Choroid plexus epithelial cell (primary cell): ENCODE measurements at regions not wholly inside any gene's neighbourhood (a gene's known extent, or its start where the extent isn't known, plus 50 kb on each side); places are given as distances from the start of the nearest gene placed in this dataset.
"Not testable (repeated sequence)": the region's sequence is repeated elsewhere in the genome, so short reads cannot be mapped to it uniquely, and the experiment has no call there.

ENCODE experiments used
- DNase-seq: peaks from one replicate; pipeline ENCODE4 v3.0.0-alpha.2; 2010; ENCODE audit warnings: low read depth
- H3K4me3 ChIP-seq: 2 replicates; pipeline ENCODE4 v1.5.1; 2011; ENCODE audit warnings: low read depth, mild to moderate bottlenecking, control low read depth, low read length, moderate library complexity
- TF ChIP-seq, protein P1 (sequence below): conservative IDR thresholded peaks from 2 replicates; pipeline ENCODE4 v1.5.1; 2011; ENCODE audit warnings: low read depth, mild to moderate bottlenecking, control low read depth, inconsistent platforms, low read length, moderate library complexity

GRCh38 chr2:64814007-64814406 lies 160.3 kb upstream of the SERTAD2 start:
- TF ChIP-seq, protein P1, sequence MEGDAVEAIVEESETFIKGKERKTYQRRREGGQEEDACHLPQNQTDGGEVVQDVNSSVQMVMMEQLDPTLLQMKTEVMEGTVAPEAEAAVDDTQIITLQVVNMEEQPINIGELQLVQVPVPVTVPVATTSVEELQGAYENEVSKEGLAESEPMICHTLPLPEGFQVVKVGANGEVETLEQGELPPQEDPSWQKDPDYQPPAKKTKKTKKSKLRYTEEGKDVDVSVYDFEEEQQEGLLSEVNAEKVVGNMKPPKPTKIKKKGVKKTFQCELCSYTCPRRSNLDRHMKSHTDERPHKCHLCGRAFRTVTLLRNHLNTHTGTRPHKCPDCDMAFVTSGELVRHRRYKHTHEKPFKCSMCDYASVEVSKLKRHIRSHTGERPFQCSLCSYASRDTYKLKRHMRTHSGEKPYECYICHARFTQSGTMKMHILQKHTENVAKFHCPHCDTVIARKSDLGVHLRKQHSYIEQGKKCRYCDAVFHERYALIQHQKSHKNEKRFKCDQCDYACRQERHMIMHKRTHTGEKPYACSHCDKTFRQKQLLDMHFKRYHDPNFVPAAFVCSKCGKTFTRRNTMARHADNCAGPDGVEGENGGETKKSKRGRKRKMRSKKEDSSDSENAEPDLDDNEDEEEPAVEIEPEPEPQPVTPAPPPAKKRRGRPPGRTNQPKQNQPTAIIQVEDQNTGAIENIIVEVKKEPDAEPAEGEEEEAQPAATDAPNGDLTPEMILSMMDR, result no peak
- no peak overlapping the region for H3K4me3 ChIP-seq
- no peak for DNase-seq

- H3K4me3 ChIP-seq, DNase-seq: not testable (repeated sequence)
Measured at GRCh38 chr2:64816526-64816925, 162.8 kb upstream of the SERTAD2 start.

DNA sequence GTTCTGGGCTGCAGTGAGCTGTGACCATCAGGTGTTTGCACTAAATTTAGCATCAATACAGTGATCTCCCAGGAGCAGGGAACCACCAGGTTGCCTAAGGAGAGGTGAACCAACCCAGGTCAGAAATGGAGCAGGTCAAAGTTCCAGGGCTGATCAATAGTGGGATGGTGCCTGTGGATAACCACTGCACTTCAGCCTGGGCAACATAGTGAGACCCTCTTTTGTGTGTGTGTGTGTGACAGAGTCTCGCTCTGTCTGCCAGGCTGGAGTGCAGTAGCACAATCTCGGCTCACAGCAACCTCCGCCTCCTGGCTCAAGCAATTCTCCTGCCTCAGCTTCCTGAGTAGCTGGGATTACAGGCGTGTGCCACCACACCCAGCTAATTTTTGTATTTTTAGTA lies 163.7 kb upstream of the SERTAD2 start:
- TF ChIP-seq, protein P1, result no peak
- no peak overlapping the region for H3K4me3 ChIP-seq
- no peak for DNase-seq

DNA sequence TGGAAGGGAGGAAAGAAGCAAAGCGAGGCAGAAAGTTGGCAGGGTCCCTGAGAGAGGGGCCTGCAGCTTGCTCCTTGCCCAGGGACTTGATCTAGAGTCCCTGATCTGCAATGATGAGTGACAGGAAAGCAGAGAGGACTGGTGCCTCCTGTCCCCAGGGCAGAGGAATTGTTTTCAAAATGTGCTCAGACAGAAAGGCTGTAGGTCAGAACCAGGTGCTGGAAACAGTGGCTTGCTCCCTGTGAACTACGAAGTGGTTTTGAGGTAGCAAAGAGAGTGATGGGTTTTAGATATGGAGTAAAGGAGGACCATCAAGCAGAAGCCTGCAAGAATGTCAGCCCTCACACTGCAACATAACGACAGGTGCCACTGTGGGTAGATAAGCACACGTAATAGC lies 164.9 kb upstream of the SERTAD2 start:
- DNase-seq, result no peak
- TF ChIP-seq, protein P1, result no peak

DNA sequence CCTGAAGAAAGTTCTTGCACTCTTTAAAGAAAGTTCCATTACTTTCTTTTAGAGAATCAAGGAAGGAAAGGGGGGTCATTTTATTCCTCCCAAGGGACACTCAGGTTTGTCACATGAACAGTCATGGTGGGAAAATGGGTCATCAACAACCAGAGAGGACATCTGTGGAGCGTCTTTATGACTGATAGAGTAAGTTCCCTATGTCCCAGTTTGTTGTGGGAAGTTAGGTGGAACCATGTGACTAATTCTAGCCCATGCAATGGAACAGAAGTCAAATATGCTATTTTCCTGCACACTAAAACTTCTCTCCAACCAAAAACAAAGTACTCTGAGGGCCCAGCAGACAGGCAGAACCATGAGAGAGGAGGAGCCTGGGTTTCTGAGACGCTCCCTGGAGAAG lies 165.6 kb upstream of the SERTAD2 start:
- H3K4me3 ChIP-seq, result no peak overlapping the region
- DNase-seq, result no peak
- TF ChIP-seq, protein P1, result no peak

More for the DNA sequence above, 164.9 kb upstream of the SERTAD2 start:
- H3K4me3 ChIP-seq, result no peak overlapping the region

GRCh38 chr2:64819774-64820688 lies 166.3 kb upstream of the SERTAD2 start:
- DNase-seq, result no peak
- TF ChIP-seq, protein P1, result no peak
- H3K4me3 ChIP-seq, result no peak overlapping the region

DNA sequence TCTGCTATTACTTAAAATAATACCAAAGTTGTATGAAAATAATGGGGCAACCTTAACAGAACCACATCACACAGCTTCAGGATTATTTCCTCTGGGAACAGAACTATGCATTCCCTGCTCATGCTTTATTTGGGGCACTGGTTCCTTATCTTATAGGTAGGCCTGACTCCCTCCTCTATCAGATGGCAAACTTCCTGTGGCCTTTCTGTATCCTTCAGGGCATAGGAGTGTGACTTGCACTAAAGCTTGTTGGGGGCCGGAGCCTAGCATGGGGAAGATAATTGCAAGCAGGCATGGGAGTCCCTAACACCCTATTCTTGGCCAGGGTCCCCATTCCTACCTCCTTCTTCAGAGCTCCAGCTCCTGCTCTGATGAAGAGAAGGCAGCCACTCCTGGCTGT lies 167.2 kb upstream of the SERTAD2 start:
- TF ChIP-seq, protein P1, result no peak
- no peak for DNase-seq
- no peak overlapping the region for H3K4me3 ChIP-seq
